DMS 273 (cell line): ENCODE measurements at regions not wholly inside any gene's neighbourhood (a gene's known extent, or its start where the extent isn't known, plus 50 kb on each side); places are given as distances from the start of the nearest gene placed in this dataset.
A peak's percentile ranks its signal among the peaks of the same experiment; 100 is the strongest.

Experiments
- DNase-seq: peaks from one replicate; lab custom pipeline; 2025; ENCODE audit not compliant: unreplicated experiment; lab: John Stamatoyannopoulos, UW

DNA sequence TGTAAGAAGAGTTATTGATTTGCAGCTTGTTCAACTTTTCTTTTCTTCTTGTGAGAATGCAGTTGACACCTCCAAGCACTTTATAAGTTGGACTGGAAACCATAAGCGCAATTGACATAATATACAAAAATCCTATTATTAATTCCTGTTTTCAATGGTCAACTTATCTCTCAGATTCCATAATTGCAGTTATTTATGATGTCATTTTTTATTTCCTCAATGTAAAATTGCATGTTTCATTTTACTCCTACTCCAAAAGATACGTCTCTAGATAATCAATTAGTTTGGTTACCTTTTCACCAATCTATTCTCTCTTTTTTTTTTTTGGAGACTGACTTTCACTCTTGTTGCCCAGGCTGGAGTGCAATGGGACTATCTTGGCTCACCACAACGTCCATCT is 1416.1 kb upstream of the CDH6 start:
- no peak for DNase-seq

DNA sequence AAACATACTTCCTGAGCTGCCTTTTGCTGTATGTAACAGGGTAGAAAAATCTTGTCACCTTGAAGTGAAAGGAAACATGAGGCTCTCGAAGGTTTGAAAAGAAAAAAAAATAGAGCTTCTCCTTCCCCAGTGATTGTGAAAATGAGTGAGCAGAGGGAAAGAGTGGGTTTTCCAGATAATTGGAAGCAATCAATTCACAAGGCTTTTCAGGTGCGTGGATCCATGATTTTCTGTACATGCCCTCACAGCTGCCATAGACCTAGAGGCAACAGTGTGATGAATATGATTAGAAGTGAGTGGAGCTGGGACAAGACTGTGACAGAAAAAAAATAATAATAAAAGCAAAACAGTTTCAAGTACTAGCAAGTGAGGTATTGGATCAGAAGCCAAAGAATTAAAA is 1422.5 kb upstream of the CDH6 start:
- no peak for DNase-seq

DNA sequence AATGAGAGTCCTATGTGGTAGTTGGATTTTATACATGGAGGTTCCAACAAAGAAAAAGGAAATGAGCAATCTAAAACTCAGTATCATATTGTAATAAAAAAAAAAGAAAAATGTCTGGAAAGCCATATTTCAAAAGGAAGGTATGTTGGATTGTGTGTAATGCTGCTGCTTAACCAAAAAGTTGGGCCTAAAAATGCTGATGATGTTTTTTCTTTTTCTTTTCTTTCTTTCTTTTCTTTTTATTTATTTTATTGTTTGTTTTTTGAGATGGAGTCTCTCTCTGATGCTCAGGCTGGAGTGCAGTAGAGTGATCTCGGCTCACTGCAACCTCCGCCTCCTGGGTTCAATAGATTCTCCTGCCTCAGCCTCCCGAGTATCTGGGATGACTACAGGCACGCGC is 1424.0 kb upstream of the CDH6 start:
- DNase-seq = no peak

DNA sequence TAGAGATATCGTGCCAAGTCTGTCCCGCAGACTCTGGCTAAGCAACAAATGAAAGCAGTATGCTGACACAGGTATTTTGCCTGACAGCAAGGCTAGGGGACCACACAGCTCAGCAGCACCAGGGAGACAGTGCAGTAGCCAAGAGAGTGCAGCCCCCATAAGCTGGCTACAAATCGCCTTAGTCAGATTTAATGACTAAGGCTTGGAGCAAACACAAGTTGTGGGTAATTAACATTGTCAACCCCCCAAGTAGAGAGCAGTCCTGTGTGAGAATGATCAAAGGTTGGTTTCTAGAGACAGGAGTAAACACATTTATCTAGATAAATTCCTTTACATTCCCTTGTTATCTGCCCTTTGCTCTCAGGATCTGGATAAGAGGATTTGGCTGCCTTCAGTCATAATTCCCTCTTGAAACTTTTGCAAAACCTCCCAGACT is 1434.5 kb upstream of the CDH6 start:
- no peak for DNase-seq

DNA sequence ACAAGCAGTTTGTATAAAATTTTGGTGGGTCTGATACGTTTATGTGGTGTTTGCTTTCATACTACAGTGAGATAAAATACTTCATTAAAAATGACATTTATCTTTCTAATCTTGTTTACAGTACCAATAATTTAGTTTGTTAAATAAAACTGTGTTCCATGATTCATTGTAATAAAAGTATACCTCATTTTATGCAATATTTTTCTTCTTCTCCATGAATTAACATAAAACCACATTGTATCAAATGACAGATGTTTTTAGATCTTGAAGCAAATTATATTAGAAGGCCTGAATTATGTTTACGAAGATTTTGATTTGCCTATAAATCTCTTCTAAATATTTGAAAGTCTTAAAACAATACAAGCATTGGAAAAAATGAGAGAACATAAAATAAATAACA is 1443.0 kb upstream of the CDH6 start:
- DNase-seq = no peak

DNA sequence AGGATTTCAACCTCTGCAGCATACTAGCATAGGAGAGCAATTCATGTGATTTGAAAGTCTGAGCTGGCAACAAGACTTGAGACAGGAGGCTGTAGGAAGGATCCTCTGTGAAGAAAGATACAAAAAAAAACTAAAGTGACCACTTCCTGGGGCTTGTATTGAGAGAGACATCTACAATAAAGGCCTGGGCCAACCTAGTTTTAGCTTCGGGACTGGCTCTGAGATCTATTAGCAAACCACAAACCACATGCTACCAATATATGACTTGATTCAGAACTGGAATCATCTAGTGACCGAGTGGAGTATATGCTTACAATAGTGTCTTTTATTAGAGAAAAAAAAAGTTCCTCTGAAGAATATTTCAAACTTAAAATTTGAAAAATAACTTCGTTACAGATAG is 1448.9 kb upstream of the CDH6 start:
- no peak for DNase-seq

DNA sequence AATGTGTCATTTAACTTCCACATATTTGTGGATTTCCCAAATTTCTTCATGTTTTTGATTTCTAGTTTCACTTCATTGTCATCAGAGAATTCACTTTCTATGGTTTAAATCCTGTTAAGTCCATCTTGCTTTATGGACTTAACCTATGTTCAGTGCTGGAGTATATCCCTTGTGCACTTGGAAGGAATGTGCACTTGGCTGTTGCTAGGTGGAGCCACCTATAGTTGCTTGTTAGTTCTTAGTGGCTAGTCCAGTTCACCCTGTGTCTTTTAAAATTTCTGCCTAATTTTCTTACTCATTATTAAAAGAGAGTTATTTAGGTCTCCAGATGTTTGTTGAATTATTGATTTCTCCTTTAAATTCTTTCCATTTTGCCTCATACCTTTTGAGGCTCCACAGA is 1472.5 kb upstream of the CDH6 start:
- no peak for DNase-seq

DNA sequence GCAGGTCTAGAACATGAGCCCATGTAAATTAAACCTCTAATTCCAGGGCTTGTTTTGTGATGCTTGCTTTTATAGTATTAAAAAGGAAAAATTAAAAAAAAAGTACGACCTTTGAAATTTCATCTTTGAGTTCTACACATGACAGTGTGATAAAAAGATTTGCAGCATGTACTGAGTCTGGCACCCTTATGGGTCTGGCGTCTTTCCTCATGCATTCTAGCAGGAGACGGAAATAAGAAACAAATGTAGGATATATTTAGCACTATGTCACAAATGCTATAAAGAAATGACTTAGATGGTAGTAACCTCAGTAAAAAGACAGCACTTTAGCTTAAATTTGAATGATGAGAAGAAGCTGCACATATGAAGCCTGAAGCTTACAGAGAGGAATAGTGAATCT is 1474.3 kb upstream of the CDH6 start:
- no peak for DNase-seq

DNA sequence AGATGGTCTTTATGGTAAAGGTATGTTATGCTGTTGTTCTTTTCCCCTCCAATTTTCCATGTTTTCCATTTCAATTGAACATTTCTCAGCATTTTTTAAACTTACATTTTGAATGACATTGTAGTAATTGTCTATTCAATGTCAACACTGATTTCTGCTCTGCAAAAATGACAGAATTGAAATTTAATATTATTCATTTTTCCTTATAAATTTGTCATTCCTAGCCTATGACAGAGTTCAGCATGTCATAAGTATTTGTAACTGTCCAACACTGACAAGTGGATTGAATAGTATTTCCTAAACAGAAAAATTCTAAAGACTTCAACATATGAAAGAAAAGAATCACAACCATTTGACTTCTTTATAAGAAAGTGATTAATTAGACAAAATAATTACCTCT is 1478.3 kb upstream of the CDH6 start:
- DNase-seq = no peak

DNA sequence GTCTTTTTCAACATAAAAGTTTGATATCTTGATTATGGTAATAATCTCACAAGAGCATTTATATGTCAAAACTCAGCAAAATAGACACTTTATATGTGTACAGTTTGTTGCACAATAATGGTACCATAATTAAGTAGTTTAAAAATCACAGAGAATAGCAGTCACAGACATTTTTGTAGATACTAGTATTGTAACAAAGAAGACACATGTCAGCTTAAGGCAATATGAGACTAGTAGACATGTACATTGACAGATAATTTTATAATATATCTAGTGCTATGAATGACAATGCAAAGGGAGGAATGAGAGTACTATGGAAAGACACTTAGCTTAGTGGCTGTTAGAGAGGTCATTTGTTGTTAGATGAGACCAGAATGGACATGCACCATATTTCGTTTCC is 1490.6 kb upstream of the CDH6 start:
- DNase-seq = no peak

DNA sequence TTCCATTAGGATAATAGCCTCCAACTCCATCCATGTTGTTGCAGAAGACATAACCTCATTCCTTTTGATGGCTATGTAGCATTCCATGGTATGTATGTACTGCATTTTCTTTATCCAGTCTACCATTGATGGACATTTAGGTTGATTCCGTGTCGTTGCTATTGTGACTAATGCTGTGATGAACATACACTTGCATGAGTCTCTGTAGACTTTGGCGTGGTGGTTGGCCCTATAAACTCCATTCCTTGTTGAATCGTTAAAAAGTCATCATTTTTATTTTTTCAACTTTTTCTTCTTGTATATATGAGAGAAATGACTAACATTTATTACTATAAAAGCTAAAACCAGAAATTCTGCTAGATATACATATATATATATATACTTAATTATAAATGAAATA is 1491.9 kb upstream of the CDH6 start:
- no peak for DNase-seq

DNA sequence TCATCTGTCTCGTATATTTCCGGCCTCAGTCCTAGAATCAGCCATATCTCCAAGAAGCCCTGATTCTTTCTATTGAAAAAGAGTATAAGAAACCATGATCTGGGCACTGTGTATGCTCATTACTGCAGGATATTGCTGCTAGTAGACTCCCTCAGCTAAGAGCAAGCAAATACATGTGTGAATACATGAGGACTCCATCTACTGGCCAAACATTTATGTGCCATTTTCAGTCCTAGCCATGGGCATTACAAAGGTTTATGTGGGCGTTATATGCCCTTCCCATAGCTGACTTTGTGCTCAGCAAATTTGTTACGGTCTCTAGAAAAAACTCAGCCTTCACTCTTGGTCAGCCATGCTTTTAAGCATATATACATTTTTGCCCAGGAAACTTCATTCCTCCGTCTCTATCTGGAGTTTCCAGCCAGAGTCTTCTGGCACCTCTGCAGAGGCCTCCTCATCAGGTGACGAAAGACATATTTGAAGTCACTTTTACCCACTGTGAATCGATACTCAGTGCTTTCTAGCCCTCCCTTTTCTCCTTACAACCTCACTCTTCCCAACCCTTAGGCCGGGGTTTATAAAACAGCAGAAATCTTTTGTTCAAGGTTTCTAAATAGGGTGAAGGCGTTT is 1495.6 kb upstream of the CDH6 start:
- peak; percentile 37 for DNase-seq

DNA sequence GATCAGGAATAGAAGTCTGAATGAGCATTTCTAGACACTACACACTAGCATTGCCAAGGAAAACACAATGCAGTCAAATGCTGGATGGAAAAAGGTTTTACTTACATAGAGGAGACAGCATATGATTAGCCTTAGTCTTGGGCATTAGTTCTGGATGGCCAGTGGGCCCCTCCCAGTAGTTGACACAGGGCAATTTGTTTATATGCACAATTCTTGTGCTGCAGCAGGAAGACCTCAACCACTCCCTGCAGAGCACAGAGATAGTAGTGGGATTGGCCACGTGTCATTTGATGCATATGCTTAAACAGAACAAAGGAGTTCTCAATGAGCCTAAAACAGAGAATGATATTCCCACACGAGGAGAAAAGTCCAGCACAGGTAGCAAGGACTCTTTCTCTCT is 1496.2 kb upstream of the CDH6 start:
- no peak for DNase-seq

DNA sequence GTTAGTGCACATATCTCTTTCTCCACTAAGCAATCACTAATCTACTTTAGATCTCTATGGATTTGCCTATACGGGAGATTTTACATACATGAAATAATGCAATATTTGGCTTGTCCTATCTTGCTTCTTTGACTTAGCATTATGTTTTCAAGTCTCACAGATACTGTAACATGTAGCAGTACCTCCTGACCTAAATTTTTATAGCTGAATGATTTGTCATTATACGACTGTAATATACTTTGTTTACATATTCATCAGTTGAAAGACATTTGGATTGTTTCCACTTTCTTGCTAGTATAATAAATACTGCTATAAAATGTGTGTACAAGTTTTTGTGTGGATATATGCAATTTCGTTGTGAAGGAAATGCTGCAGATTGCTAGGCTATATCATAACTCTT is 1520.8 kb upstream of the CDH6 start:
- DNase-seq = no peak

DNA sequence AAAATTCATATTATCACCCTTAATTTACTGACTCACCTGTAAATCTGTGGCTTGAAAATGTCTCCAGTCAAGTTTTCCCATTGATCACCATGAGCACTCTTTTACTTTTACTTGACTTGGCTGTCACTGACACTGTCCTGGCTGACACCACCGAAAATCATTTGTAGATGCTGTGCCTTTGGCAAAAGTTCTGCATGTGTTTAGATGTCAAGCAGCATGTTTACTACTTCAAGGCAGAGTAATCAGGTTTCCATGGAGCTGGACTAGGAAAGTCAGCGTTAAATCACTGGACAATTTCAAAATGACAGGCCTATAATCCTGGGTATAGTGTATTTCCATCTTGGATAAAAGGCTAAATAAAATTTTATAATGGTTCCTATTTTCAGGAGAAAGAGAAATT is 1530.6 kb upstream of the CDH6 start:
- DNase-seq = no peak

DNA sequence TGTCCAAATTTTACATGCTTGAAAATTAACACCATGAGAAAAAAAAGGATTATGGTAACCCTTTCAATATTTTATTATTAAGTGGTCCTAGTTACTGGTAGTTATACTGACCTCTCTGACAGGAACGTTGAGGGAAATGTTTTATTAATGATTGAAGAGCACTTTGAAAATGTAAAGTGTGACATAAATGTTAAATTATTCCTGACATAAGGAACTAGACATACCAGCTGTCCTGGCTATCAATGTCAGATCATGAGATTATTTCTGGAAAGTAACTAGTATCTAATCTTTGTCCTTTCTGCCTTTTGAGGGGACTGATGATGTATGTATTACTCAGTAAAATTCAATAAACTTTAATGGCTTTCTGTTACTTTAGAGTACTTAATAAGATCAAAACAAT is 1538.5 kb upstream of the CDH6 start:
- DNase-seq = no peak

DNA sequence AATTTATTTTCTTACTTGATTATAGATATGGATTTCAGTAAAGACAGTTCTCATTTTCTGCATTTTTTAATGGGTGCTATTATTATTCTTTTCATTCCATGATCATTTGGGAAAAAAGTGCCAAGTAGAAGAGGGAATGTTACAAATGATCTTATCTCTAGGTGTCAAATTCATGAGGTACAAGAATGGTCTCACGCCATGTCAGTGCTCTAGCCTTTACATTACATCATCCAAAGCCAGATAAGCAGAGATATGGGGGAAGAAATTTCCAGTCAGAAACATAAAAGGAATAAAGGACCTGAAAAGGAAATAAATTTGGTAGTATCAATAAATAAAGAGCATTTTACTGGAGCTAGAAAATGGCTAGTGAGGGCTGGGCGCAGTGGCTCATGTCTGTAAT is 1544.2 kb upstream of the CDH6 start:
- no peak for DNase-seq

DNA sequence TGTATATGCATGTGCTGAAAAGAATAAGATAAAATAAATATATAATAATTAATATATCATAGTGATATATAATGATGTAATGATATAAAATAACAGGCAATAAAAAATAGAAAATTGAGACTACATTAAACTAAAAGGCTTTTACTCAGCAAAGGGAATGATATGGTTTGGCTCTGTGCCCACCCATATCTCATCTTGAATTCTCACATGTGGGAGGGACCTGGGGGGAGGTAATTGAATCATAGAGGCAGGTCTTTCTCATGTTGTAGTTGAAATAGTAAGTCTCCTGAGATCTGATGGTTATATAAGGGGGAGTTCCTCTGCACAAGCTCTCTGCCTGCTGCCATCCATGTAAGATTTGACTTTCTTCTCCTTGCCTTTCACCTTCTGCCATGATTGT is 1550.9 kb upstream of the CDH6 start:
- no peak for DNase-seq

DNA sequence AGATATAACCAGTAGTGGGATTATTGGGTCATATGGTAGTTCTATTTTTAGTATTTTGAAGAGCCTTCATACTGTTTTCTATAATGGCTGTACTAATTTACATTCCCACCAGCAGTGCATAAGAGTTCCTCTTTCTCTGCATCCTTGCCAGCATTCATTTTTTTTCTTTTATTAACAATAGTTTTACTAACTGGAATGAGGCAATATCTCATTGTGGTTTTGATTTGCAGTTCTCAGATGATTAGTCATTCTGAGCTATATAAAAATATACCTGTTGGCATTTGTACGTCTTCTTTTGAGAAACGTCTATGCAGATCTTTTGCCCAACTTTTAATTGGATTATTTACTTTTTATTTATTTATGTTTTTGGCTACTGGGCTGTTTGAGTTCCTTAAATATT is 1579.3 kb upstream of the CDH6 start:
- DNase-seq = no peak

DNA sequence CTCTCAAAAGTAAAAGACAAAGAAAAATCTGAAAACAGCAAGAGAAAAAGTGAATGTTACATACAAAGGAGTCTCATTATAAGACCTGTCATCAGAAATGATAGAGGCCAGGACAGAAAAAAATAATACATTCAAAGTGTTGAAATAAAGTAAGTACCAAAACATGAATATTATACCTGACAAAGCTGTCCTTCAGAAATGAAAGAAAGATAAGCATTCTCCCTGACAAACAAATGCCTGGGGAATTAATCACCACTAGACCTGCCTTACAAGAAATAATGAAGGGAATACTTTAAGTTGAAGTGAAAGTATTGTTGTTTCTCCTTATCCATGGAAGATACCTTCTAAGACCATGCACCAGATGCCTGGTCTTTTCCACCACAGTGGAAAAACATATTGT is 1605.2 kb upstream of the CDH6 start:
- DNase-seq = no peak

DNA sequence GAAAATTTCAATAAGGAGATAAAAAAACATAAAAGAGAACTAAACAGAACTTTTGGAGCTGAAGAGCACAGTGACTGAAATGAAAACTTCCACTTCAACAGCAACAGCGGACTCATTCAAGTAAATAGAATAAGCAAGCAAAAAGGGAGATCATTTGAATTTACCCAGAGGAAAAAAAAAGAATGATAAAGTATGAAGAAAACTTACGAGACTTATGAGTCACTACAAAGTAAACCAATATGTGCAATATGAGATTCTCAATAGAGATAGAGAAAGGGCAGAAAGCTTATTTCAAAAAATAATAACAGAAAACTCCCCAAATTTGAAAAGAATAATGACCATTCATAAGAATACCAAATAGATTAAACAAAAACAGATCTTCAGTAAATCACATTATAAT is 1605.7 kb upstream of the CDH6 start:
- no peak for DNase-seq

DNA sequence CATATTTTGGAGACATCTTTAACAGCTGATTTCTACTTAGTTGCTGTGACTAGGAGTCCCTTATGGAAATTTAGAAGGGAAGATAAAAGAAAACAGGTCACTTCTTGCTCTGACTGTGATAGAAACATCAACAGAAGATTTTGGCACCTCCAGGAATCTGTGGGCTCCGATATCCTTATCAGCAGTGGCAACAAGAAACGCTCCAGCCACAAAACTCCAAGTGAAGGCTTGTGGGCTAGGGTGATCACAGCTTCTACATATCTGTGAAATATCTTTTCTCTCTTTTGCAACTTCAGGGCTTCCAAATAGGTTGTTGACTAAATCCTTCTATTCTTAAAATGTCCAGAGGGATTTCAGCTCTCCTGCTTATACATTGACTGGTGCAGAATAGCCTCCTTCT is 1625.5 kb upstream of the CDH6 start:
- DNase-seq = no peak

DNA sequence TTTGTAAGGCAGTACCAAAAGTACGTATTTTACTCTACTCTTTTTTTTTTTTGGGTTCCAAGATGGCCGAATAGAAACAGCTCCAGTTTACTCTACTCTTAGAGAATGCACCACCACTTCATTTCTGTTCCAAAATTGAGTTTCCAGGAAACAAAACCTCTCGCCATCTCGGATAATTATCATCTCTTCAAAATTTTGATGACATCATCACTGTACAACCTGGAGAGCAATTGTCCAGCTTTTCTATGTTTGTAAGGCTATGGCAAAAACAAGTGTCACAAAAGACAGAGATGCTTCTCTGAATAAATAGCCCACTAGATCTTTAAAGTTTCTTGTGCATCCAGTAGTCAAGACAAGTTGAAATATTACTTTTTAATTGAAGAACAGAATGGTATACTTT is 1631.9 kb upstream of the CDH6 start:
- DNase-seq = no peak

DNA sequence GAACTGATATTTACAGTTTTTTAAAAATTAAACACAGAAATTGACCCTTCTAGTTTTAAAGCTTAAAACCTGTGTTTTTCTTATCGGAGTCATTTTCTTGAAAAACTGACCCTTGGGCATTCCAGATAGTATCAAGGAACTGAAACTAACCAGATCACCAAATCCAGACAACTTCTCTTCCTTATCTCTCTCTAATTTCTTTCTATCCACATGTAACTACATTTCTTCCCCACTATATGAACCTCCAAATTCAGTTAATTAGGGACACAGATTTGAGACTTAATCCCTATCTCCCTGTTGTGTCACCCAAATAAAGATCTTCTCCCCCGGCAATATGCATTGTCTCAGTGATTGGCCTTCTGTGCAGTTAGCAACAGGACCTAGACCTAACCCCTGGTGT is 1643.0 kb upstream of the CDH6 start:
- DNase-seq = no peak
